ENCODE measurements at regions not wholly inside any gene's neighbourhood (a gene's known extent, or its start where the extent isn't known, plus 50 kb on each side); places are given as distances from the start of the nearest gene placed in this dataset.
"Not testable (repeated sequence)": the region's sequence is repeated elsewhere in the genome, so short reads cannot be mapped to it uniquely, and the experiment has no call there.

- H3K9me3 ChIP-seq (ENCODE audit: severe bottlenecking) = no peaks in the 10 kb centered on the region
- TF ChIP-seq CTCF (IDR thresholded peaks at IDR 0.05; ENCODE audit: poor library complexity, severe bottlenecking) = no peak
Observed at GRCh38 chr11:33980897-33981296, 70.6 kb upstream of the CAPRIN1 start.

GRCh38 chr11:33978376-33978775 lies 73.2 kb upstream of the CAPRIN1 start:
- Histone ChIP-seq H3K9me3 (ENCODE audit: severe bottlenecking) (no peaks in the 10 kb centered on the region), H3K27me3 (ENCODE audit: insufficient read depth, poor library complexity, severe bottlenecking) (no peaks in the 10 kb centered on the region), H3K4me1 (ENCODE audit: insufficient read depth, poor library complexity, severe bottlenecking) (no peaks in the 10 kb centered on the region), H3K36me3 (ENCODE audit: low read depth) (no peaks in the 10 kb centered on the region), H3K27ac (ENCODE audit: poor library complexity, severe bottlenecking) (no peak overlapping the region), H3K4me3 (ENCODE audit: severe bottlenecking) (no peak overlapping the region)
- no peak for TF ChIP-seq CTCF (IDR thresholded peaks at IDR 0.05; ENCODE audit: poor library complexity, severe bottlenecking)
- ATAC-seq (ENCODE audit: low read depth) (no peak), DNase-seq (ENCODE audit: low spot score) (no peak)

More at GRCh38 chr11:33980897-33981296, 70.6 kb upstream of the CAPRIN1 start:
- DNase-seq (ENCODE audit: low spot score) = no peak
- no peaks in the 10 kb centered on the region for H3K4me1 ChIP-seq (ENCODE audit: insufficient read depth, poor library complexity, severe bottlenecking)
- H3K27ac ChIP-seq (ENCODE audit: poor library complexity, severe bottlenecking) = no peak overlapping the region
- no peak for ATAC-seq (ENCODE audit: low read depth)
- no peaks in the 10 kb centered on the region for H3K27me3 ChIP-seq (ENCODE audit: insufficient read depth, poor library complexity, severe bottlenecking)
- H3K36me3 ChIP-seq (ENCODE audit: low read depth) = no peaks in the 10 kb centered on the region
- no peak overlapping the region for H3K4me3 ChIP-seq (ENCODE audit: severe bottlenecking)

GRCh38 chr11:33977676-33978075 lies 73.9 kb upstream of the CAPRIN1 start:
- no peak for ATAC-seq (ENCODE audit: low read depth)
- H3K27ac ChIP-seq (ENCODE audit: poor library complexity, severe bottlenecking) = no peak overlapping the region

GRCh38 chr11:33976495-33977199 lies 74.9 kb upstream of the CAPRIN1 start:
- no peaks in the 10 kb centered on the region for H3K36me3 ChIP-seq (ENCODE audit: low read depth)
- H3K4me3 ChIP-seq (ENCODE audit: severe bottlenecking) = no peak overlapping the region
- H3K4me1 ChIP-seq (ENCODE audit: insufficient read depth, poor library complexity, severe bottlenecking) = no peaks in the 10 kb centered on the region
- no peaks in the 10 kb centered on the region for H3K9me3 ChIP-seq (ENCODE audit: severe bottlenecking)
- H3K27ac ChIP-seq (ENCODE audit: poor library complexity, severe bottlenecking) = no peak overlapping the region
- no peak for TF ChIP-seq CTCF (IDR thresholded peaks at IDR 0.05; ENCODE audit: poor library complexity, severe bottlenecking)
- no peak for ATAC-seq (ENCODE audit: low read depth)
- DNase-seq (ENCODE audit: low spot score) = no peak
- no peaks in the 10 kb centered on the region for H3K27me3 ChIP-seq (ENCODE audit: insufficient read depth, poor library complexity, severe bottlenecking)

More at GRCh38 chr11:33977676-33978075, 73.9 kb upstream of the CAPRIN1 start:
- no peak overlapping the region for H3K4me3 ChIP-seq (ENCODE audit: severe bottlenecking)
- no peaks in the 10 kb centered on the region for H3K36me3 ChIP-seq (ENCODE audit: low read depth)
- TF ChIP-seq CTCF (IDR thresholded peaks at IDR 0.05; ENCODE audit: poor library complexity, severe bottlenecking) = no peak
- H3K27me3 ChIP-seq (ENCODE audit: insufficient read depth, poor library complexity, severe bottlenecking) = no peaks in the 10 kb centered on the region
- DNase-seq (ENCODE audit: low spot score) = no peak
- H3K4me1 ChIP-seq (ENCODE audit: insufficient read depth, poor library complexity, severe bottlenecking) = no peaks in the 10 kb centered on the region
- no peaks in the 10 kb centered on the region for H3K9me3 ChIP-seq (ENCODE audit: severe bottlenecking)

- Histone ChIP-seq H3K4me1 (ENCODE audit: insufficient read depth, poor library complexity, severe bottlenecking) (no peaks in the 10 kb centered on the region), H3K27me3 (ENCODE audit: insufficient read depth, poor library complexity, severe bottlenecking) (no peaks in the 10 kb centered on the region), H3K27ac (ENCODE audit: poor library complexity, severe bottlenecking) (no peak overlapping the region), H3K36me3 (ENCODE audit: low read depth) (no peaks in the 10 kb centered on the region), H3K4me3 (ENCODE audit: severe bottlenecking) (no peak overlapping the region), H3K9me3 (ENCODE audit: severe bottlenecking) (no peaks in the 10 kb centered on the region)
- TF ChIP-seq CTCF (IDR thresholded peaks at IDR 0.05; ENCODE audit: poor library complexity, severe bottlenecking) = no peak
- no peak for DNase-seq (ENCODE audit: low spot score)
- no peak for ATAC-seq (ENCODE audit: low read depth)
Observed at GRCh38 chr11:33974804-33975203, 76.7 kb upstream of the CAPRIN1 start.

- H3K27ac ChIP-seq (ENCODE audit: poor library complexity, severe bottlenecking); H3K9me3 ChIP-seq (ENCODE audit: severe bottlenecking); H3K36me3 ChIP-seq (ENCODE audit: low read depth); ATAC-seq (ENCODE audit: low read depth); DNase-seq (ENCODE audit: low spot score); H3K27me3 ChIP-seq (ENCODE audit: insufficient read depth, poor library complexity, severe bottlenecking); H3K4me3 ChIP-seq (ENCODE audit: severe bottlenecking); H3K4me1 ChIP-seq (ENCODE audit: insufficient read depth, poor library complexity, severe bottlenecking): not testable (repeated sequence)
Observed at GRCh38 chr11:33971530-33971929, 79.7 kb upstream of the LMO2 start.
